ENCODE measurements at regions not wholly inside any gene's neighbourhood (a gene's known extent, or its start where the extent isn't known, plus 50 kb on each side); places are given as distances from the start of the nearest gene placed in this dataset.
"Not testable (repeated sequence)": the region's sequence is repeated elsewhere in the genome, so short reads cannot be mapped to it uniquely, and the experiment has no call there.

DNA sequence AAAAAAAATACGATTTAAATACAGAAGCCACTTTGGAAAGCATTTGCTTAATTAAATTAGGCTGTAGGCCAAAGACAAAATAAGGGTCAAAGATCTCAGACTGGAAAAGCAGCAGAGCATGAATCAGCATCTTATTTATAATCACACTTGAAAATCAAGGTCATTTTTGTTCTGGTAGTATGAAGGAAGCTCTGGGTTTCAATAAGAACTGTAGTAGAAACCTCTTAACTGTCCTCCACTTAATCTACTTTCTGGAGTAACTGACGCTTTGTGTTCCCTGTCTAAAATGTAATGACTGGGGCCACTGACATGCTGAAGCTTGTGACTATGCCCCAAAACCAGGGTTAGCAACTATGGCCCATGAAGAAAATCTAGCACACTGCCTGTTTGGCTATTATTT is 450.7 kb upstream of the ZP4 start:
- 97% methylated on average over 2 of the region's 2 CpGs for WGBS

DNA sequence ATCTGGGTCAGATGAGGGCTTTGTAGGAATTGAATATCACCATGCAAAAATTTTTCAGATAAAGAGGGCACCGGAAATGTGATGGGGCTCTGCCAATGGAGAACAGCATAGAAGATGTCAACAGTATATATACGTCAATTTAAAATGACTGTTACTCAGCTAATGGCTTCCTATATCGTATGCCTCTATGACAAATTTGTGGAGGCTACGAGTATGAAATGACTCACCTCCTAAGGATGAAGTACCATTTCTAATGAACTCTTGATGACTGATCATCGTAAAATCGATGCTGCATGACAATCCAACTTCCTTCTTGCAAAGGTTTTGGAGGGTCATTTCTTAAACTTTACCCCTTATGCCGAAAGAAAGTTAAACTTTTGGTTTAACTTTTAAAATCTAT is 450.3 kb upstream of the ZP4 start:
- no peaks in the 10 kb centered on the region for H3K4me1 ChIP-seq (ENCODE audit: insufficient read depth, low read length)
- no peak overlapping the region for H3K27ac ChIP-seq (ENCODE audit: low read depth, low read length)
- H3K27me3 ChIP-seq (ENCODE audit: insufficient read depth, low read length): no peaks in the 10 kb centered on the region
- WGBS: 77% methylated on average over 6 of the region's 7 CpGs
- H3K9ac ChIP-seq (ENCODE audit: low read depth, low read length): no peak overlapping the region
- H3K36me3 ChIP-seq (ENCODE audit: insufficient read depth, low read length): no peaks in the 10 kb centered on the region
- no peak overlapping the region for H3K4me3 ChIP-seq (ENCODE audit: low read length)
- no peaks in the 10 kb centered on the region for H3K9me3 ChIP-seq (ENCODE audit: insufficient read depth, low read depth, low read length)

More for the DNA sequence above, 450.7 kb upstream of the ZP4 start:
- Histone ChIP-seq H3K9me3 (ENCODE audit: insufficient read depth, low read depth, low read length) (no peaks in the 10 kb centered on the region), H3K9ac (ENCODE audit: low read depth, low read length) (no peak overlapping the region), H3K4me1 (ENCODE audit: insufficient read depth, low read length) (no peaks in the 10 kb centered on the region), H3K27me3 (ENCODE audit: insufficient read depth, low read length) (no peaks in the 10 kb centered on the region), H3K4me3 (ENCODE audit: low read length) (no peak overlapping the region), H3K27ac (ENCODE audit: low read depth, low read length) (no peak overlapping the region), H3K36me3 (ENCODE audit: insufficient read depth, low read length) (no peaks in the 10 kb centered on the region)

DNA sequence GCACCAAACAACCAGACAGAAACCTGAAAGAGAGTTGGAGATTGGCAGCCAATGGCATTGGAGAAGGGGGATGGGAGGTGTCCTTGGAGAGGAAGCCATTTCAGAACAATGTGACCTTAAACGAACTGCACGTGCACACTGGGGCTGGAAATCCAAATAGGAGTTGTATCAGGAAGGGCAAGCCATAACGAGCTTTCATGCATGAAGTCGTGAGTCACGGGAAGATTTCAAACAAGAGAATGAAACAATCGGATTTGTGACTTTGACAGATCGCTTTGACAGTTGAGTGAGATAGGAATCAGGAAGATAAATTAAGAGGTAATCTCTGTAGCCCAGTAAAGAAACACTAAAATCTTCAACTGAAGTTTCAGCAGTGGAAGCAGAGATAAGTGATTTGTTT is 445.8 kb upstream of the ZP4 start:
- H3K9me3 ChIP-seq (ENCODE audit: insufficient read depth, low read depth, low read length): no peaks in the 10 kb centered on the region
- no peak overlapping the region for H3K9ac ChIP-seq (ENCODE audit: low read depth, low read length)
- no peak overlapping the region for H3K27ac ChIP-seq (ENCODE audit: low read depth, low read length)
- H3K4me3 ChIP-seq (ENCODE audit: low read length): no peak overlapping the region
- no peaks in the 10 kb centered on the region for H3K4me1 ChIP-seq (ENCODE audit: insufficient read depth, low read length)
- WGBS: 83% methylated on average over 7 of the region's 7 CpGs
- no peaks in the 10 kb centered on the region for H3K27me3 ChIP-seq (ENCODE audit: insufficient read depth, low read length)
- no peaks in the 10 kb centered on the region for H3K36me3 ChIP-seq (ENCODE audit: insufficient read depth, low read length)

DNA sequence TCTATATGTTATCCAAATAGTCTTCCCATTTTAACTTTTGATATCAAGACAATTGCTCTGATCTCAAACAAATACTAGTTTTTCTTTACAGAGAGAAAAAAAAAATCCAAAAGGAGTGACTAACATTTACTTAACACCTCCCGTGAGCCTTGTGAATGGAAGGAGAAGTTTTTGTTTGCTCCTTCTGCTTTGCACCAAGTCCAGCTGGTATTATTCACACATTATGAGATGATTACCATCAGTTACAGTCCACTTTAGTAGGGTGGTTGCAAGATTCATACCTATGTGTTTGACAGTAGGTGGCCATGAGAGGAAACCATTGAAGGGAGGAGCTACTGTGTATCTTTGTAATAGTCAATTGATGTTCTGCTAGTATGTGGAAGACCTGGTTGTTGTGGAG is 443.4 kb upstream of the ZP4 start:
- no CpG with 5 or more reads among the region's 1 CpG for WGBS
- Histone ChIP-seq H3K9me3 (ENCODE audit: insufficient read depth, low read depth, low read length) (no peaks in the 10 kb centered on the region), H3K36me3 (ENCODE audit: insufficient read depth, low read length) (no peaks in the 10 kb centered on the region), H3K27ac (ENCODE audit: low read depth, low read length) (no peak overlapping the region), H3K4me3 (ENCODE audit: low read length) (no peak overlapping the region), H3K4me1 (ENCODE audit: insufficient read depth, low read length) (no peaks in the 10 kb centered on the region), H3K9ac (ENCODE audit: low read depth, low read length) (no peak overlapping the region), H3K27me3 (ENCODE audit: insufficient read depth, low read length) (no peaks in the 10 kb centered on the region)

DNA sequence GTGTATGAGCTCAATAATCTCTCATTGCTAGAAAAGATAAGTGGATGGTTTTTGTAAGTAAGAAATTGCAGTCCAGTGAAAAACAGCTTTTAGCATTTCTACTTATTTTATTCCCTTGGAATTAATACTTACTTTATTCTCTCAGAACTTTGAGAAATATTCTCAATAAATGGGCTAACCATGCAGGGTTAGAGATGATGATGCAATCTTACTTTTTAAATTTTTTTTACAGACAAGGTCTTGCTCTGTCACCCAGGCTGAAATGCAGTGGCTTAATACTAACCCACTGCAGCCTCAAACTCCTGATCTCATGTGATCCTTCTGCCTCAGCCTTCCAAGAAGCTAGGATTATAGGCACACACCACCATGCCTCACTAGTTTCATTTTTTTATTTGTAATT is 440.8 kb upstream of the ZP4 start:
- Histone ChIP-seq H3K9me3 (ENCODE audit: insufficient read depth, low read depth, low read length) (peaks cover 2% of the 10 kb centered on the region; the same call in 1 of the 2 replicates), H3K27ac (ENCODE audit: low read depth, low read length) (no peak overlapping the region)

DNA sequence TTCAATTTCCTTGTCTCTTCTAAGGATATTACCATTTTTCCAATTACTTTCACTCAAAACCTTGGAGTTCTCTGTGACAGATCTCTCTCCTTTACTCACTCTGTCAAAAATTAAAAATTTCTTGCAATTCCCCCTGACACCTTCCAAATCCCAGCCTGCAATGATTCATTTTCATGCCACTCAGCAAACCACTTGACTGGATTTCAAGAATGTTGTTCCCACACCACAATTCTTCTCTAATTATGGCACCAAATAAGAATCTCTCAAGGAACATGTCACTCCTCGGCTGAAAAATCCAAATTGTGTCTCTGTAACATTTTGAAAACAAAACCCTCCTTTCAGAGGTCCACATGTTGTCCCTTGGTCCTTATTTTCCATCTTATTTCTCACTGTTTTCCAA is 438.9 kb upstream of the ZP4 start:
- Histone ChIP-seq H3K27ac (ENCODE audit: low read depth, low read length) (no peak overlapping the region), H3K9me3 (ENCODE audit: insufficient read depth, low read depth, low read length) (peaks cover 2% of the 10 kb centered on the region; the same call in 1 of the 2 replicates), H3K4me1 (ENCODE audit: insufficient read depth, low read length) (no peaks in the 10 kb centered on the region), H3K36me3 (ENCODE audit: insufficient read depth, low read length) (no peaks in the 10 kb centered on the region), H3K9ac (ENCODE audit: low read depth, low read length) (no peak overlapping the region), H3K4me3 (ENCODE audit: low read length) (no peak overlapping the region), H3K27me3 (ENCODE audit: insufficient read depth, low read length) (no peaks in the 10 kb centered on the region)
- WGBS: 94% methylated on average over 1 of the region's 1 CpG

More for the DNA sequence above, 440.8 kb upstream of the ZP4 start:
- Histone ChIP-seq H3K27me3 (ENCODE audit: insufficient read depth, low read length) (no peaks in the 10 kb centered on the region), H3K36me3 (ENCODE audit: insufficient read depth, low read length) (no peaks in the 10 kb centered on the region), H3K4me1 (ENCODE audit: insufficient read depth, low read length) (no peaks in the 10 kb centered on the region), H3K4me3 (ENCODE audit: low read length) (no peak overlapping the region), H3K9ac (ENCODE audit: low read depth, low read length) (no peak overlapping the region)

DNA sequence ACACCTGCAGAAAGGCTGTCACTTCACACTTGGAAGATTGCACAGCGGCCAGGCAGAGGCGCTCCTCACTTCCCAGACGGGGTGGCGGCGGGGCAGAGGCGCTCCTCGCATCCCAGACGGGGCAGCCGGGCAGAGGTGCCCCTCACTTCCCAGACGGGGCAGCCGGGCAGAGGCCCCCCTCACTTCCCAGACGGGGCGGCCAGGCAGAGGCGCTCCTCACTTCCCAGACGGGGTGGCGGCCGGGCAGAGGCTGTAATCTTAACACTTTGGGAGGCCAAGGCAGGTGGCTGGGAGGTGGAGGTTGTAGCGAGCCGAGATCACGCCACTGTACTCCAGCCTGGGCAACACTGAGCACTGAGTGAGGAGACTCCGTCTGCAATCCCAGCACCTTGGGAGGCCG is 436.3 kb upstream of the ZP4 start:
- not testable (repeated sequence) for H3K4me3 ChIP-seq (ENCODE audit: low read length); H3K9ac ChIP-seq (ENCODE audit: low read depth, low read length); H3K4me1 ChIP-seq (ENCODE audit: insufficient read depth, low read length); H3K36me3 ChIP-seq (ENCODE audit: insufficient read depth, low read length); H3K27ac ChIP-seq (ENCODE audit: low read depth, low read length); H3K27me3 ChIP-seq (ENCODE audit: insufficient read depth, low read length); H3K9me3 ChIP-seq (ENCODE audit: insufficient read depth, low read depth, low read length)
- WGBS: 94% methylated on average over 22 of the region's 22 CpGs

DNA sequence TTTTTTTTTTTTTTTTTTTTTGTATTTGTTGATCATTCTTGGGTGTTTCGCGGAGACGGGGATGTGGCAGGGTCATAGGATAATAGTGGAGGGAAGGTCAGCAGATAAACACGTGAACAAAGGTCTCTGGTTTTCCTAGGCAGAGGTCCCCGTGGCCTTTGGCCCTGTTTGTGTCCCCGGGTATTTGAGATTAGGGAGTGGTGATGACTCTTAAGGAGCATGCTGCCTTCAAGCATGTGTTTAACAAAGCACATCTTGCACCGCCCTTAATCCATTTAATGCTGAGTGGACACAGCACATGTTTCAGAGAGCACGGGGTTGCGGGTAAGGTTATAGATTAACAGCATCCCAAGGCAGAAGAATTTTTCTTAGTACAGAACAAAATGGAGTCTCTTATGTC is 435.8 kb upstream of the ZP4 start:
- 96% methylated on average over 9 of the region's 9 CpGs for whole genome bisulfite sequencing
- H3K27ac ChIP-seq (ENCODE audit: low read depth, low read length); H3K9ac ChIP-seq (ENCODE audit: low read depth, low read length); H3K4me1 ChIP-seq (ENCODE audit: insufficient read depth, low read length); H3K27me3 ChIP-seq (ENCODE audit: insufficient read depth, low read length); H3K36me3 ChIP-seq (ENCODE audit: insufficient read depth, low read length); H3K4me3 ChIP-seq (ENCODE audit: low read length); H3K9me3 ChIP-seq (ENCODE audit: insufficient read depth, low read depth, low read length): not testable (repeated sequence)

DNA sequence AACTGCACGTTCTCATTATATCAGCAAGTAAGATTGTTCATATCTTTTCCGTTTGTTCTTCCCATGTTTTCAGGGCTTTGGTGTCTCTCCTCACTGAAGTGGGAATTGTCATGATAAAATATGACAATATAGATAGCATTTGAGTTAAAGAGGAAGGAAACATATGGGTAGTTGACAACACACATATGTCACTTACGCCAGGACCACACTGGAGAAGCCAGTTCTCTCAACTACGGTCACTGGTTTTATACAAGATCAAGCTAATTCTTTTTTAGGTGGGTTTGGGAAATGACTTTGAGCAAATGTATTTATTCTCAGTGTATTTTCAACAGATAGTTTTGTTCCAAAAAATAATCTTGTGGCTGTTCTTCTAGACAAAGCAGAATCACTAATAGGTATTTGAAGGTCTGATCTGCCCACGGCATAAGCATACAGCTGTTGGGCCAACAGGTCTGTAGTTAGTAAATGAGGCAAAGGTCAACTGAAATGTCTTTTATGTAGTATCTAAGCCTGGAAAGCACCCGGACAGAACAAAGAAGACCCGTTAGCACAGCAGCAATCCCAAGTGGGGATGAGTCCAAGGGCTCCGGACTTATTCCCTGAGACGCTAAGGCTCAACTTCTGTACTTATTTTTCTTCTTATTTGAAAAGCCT is 433.6 kb upstream of the ZP4 start:
- no peaks in the 10 kb centered on the region for H3K36me3 ChIP-seq (ENCODE audit: insufficient read depth, low read length)

DNA sequence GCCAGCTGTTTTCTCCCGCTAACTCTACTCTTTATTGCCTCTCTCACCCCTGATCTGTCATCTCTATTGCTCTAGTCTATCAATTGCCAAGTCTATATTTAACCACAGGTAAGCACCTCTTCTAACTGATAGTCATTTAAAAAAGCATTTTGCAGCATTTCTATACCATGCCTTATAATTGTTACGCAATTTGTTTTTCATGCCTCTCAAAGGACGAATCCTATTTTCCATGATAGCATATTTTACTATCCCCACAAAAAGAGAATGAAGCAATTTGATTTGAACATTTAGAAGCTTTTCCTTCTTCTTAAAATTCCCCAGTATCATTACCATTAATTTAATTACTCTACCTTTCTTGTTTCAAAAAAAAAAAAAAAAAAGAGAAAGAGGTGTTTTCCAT is 432.8 kb upstream of the ZP4 start:
- Histone ChIP-seq H3K36me3 (ENCODE audit: insufficient read depth, low read length) (no peaks in the 10 kb centered on the region), H3K4me1 (ENCODE audit: insufficient read depth, low read length) (no peaks in the 10 kb centered on the region), H3K9me3 (ENCODE audit: insufficient read depth, low read depth, low read length) (peaks cover 2% of the 10 kb centered on the region; the same call in 1 of the 2 replicates), H3K4me3 (ENCODE audit: low read length) (no peak overlapping the region), H3K27me3 (ENCODE audit: insufficient read depth, low read length) (no peaks in the 10 kb centered on the region), H3K27ac (ENCODE audit: low read depth, low read length) (no peak overlapping the region), H3K9ac (ENCODE audit: low read depth, low read length) (no peak overlapping the region)
- WGBS: 96% methylated on average over 3 of the region's 3 CpGs

More for the DNA sequence above, 433.6 kb upstream of the ZP4 start:
- Histone ChIP-seq H3K27ac (ENCODE audit: low read depth, low read length) (no peak overlapping the region), H3K9me3 (ENCODE audit: insufficient read depth, low read depth, low read length) (peaks cover 2% of the 10 kb centered on the region; the same call in 1 of the 2 replicates), H3K4me1 (ENCODE audit: insufficient read depth, low read length) (no peaks in the 10 kb centered on the region), H3K4me3 (ENCODE audit: low read length) (no peak overlapping the region), H3K9ac (ENCODE audit: low read depth, low read length) (no peak overlapping the region), H3K27me3 (ENCODE audit: insufficient read depth, low read length) (no peaks in the 10 kb centered on the region)
- WGBS: 95% methylated on average over 9 of the region's 9 CpGs

DNA sequence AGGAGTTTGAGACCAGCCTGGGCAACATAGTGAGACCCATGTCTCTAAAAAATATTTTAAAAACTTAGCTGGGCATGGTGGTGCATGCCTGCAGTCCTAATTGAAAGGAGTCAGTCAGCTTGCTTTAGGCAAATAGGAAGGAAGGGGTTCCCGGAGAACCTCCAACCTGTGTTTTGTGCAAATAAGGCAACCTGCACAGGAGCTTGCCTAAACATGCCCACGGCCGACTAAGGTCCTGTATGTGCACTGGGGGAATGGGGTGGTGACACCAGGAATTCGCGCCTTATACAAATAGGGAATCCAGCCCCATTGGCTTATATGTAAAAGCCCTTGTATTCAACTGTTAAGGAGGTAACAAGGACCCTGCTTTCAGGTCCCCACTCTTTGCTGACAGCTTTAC is 429.2 kb upstream of the ZP4 start:
- no peak overlapping the region for H3K4me3 ChIP-seq (ENCODE audit: low read length)
- H3K27ac ChIP-seq (ENCODE audit: low read depth, low read length): no peak overlapping the region
- no peaks in the 10 kb centered on the region for H3K36me3 ChIP-seq (ENCODE audit: insufficient read depth, low read length)
- no peaks in the 10 kb centered on the region for H3K27me3 ChIP-seq (ENCODE audit: insufficient read depth, low read length)
- WGBS: 77% methylated on average over 5 of the region's 5 CpGs
- no peaks in the 10 kb centered on the region for H3K4me1 ChIP-seq (ENCODE audit: insufficient read depth, low read length)
- no peak overlapping the region for H3K9ac ChIP-seq (ENCODE audit: low read depth, low read length)
- no peaks in the 10 kb centered on the region; the same call in 1 of the 2 replicates for H3K9me3 ChIP-seq (ENCODE audit: insufficient read depth, low read depth, low read length)

All from HUES64 (cell line).